Thoracic aorta (tissue), 2 donors: ENCODE measurements at regions not wholly inside any gene's neighbourhood (a gene's known extent, or its start where the extent isn't known, plus 50 kb on each side); places are given as distances from the start of the nearest gene placed in this dataset.

Experiments used
- ATAC-seq: fragments of 150-250 bp; one replicate; pipeline ENCODE4 v1.8.0; 2017; ENCODE audit warnings: low read depth; ENCODE audit not compliant: insufficient number of reproducible peaks, low FRiP score
- DNase-seq: peaks from one replicate; pipeline ENCODE4 v3.0.0-alpha.2; 2020; ENCODE audit warnings: low spot score
- H3K27ac ChIP-seq, 2 donors: fragments of 200-600 bp; sonication (generic); 1 replicate in 1 of 2; 2 replicates in 1 of 2; pipeline ENCODE4 v1.5.1; 2016; ENCODE audit warnings: mild to moderate bottlenecking in 2 of 2, moderate library complexity in 2 of 2
- H3K27me3 ChIP-seq: fragments of 200-600 bp; sonication (generic); replicated peaks from 2 replicates; pipeline ENCODE4 v1.6.0; 2016; ENCODE audit warnings: mild to moderate bottlenecking; ENCODE audit not compliant: insufficient read depth
- H3K36me3 ChIP-seq: fragments of 200-600 bp; sonication (generic); one replicate; pipeline ENCODE4 v1.5.1; 2016
- H3K4me1 ChIP-seq, 2 donors: fragments of 200-600 bp; sonication (generic); 1 replicate in 1 of 2; 2 replicates in 1 of 2; pipeline versions ENCODE4 v1.5.1 to v1.6.0; 2016; ENCODE audit warnings: low read depth in 2 of 2, mild to moderate bottlenecking in 1 of 2; ENCODE audit not compliant: control insufficient read depth in 1 of 2
- H3K4me3 ChIP-seq: fragments of 200-600 bp; sonication (generic); 2 replicates; pipeline ENCODE4 v1.5.1; 2016; ENCODE audit warnings: mild to moderate bottlenecking
- H3K9me3 ChIP-seq: fragments of 200-600 bp; sonication (generic); 2 replicates; pipeline ENCODE4 v1.5.1; 2016
- CTCF ChIP-seq: fragments of 200-600 bp; sonication (generic); IDR thresholded peaks from one replicate; pipeline ENCODE4 v1.5.1; 2019; ENCODE audit warnings: antibody characterized with exemption

- Histone ChIP-seq H3K9me3 (no peaks in the 10 kb centered on the region), H3K36me3 (no peaks in the 10 kb centered on the region), H3K4me1 (no peaks in the 10 kb centered on the region), H3K27me3 (no peaks in the 10 kb centered on the region), H3K4me3 (no peak overlapping the region), H3K27ac (no peak overlapping the region)
- no peak for ATAC-seq
- no peak for DNase-seq
- TF ChIP-seq CTCF = no peak
Observed at GRCh38 chr9:78644359-78644758, 347.4 kb downstream of the PSAT1 start.

GRCh38 chr9:78654324-78654723 lies 357.4 kb downstream of the PSAT1 start:
- no peak overlapping the region for H3K4me3 ChIP-seq
- DNase-seq (no peak), ATAC-seq (no peak)
- no peak overlapping the region for H3K27ac ChIP-seq
- no peaks in the 10 kb centered on the region for H3K4me1 ChIP-seq
- H3K27me3 ChIP-seq = no peaks in the 10 kb centered on the region
- H3K9me3 ChIP-seq = no peaks in the 10 kb centered on the region
- H3K36me3 ChIP-seq = no peaks in the 10 kb centered on the region
- TF ChIP-seq CTCF = no peak

- TF ChIP-seq CTCF = no peak
- H3K27me3 ChIP-seq = no peaks in the 10 kb centered on the region
- H3K36me3 ChIP-seq = no peaks in the 10 kb centered on the region
- no peak overlapping the region for H3K4me3 ChIP-seq
- H3K9me3 ChIP-seq = no peaks in the 10 kb centered on the region
- no peak for DNase-seq
- no peaks in the 10 kb centered on the region for H3K4me1 ChIP-seq
- H3K27ac ChIP-seq = no peak overlapping the region
- ATAC-seq = no peak
Observed at GRCh38 chr9:78663369-78663768, 366.4 kb downstream of the PSAT1 start.

GRCh38 chr9:78664370-78664769 lies 367.4 kb downstream of the PSAT1 start:
- ATAC-seq (no peak), DNase-seq (no peak)
- H3K9me3 ChIP-seq = no peaks in the 10 kb centered on the region
- no peak for TF ChIP-seq CTCF
- H3K36me3 ChIP-seq = no peaks in the 10 kb centered on the region
- no peak overlapping the region for H3K4me3 ChIP-seq
- no peaks in the 10 kb centered on the region for H3K4me1 ChIP-seq
- H3K27me3 ChIP-seq = no peaks in the 10 kb centered on the region
- H3K27ac ChIP-seq = no peak overlapping the region

GRCh38 chr9:78666818-78667414 lies 370.0 kb downstream of the PSAT1 start:
- no peak for DNase-seq
- no peak overlapping the region for H3K27ac ChIP-seq
- no peaks in the 10 kb centered on the region for H3K4me1 ChIP-seq
- ATAC-seq = no peak
- TF ChIP-seq CTCF = no peak
- no peak overlapping the region for H3K4me3 ChIP-seq
- no peaks in the 10 kb centered on the region for H3K27me3 ChIP-seq
- H3K9me3 ChIP-seq = no peaks in the 10 kb centered on the region
- H3K36me3 ChIP-seq = no peaks in the 10 kb centered on the region
